ENCODE measurements at regions not wholly inside any gene's neighbourhood (a gene's known extent, or its start where the extent isn't known, plus 50 kb on each side); places are given as distances from the start of the nearest gene placed in this dataset.

GRCh38 chr20:24361541-24361940, 107.9 kb upstream of the SYNDIG1 start:
- in situ Hi-C loops (cut with MboI; ENCODE audit: low sequenced_read_pairs, unreplicated experiment): no loop called here
- TF ChIP-seq CTCF (IDR thresholded peaks at IDR 0.05; ENCODE audit: borderline replicate concordance, control extremely low read depth, extremely low read depth, insufficient read depth, missing control alignments): no peak
- DNase-seq (ENCODE audit: low spot score): no peak

- no peak for TF ChIP-seq CTCF (IDR thresholded peaks at IDR 0.05; ENCODE audit: borderline replicate concordance, control extremely low read depth, extremely low read depth, insufficient read depth, missing control alignments)
- in situ Hi-C loops (cut with MboI; ENCODE audit: low sequenced_read_pairs, unreplicated experiment): no loop called here
- DNase-seq (ENCODE audit: low spot score): no peak
Observed at GRCh38 chr20:24360531-24360930, 108.9 kb upstream of the SYNDIG1 start.

GRCh38 chr20:24359321-24360027, 110.0 kb upstream of the SYNDIG1 start:
- no peak for DNase-seq (ENCODE audit: low spot score)
- in situ Hi-C loops (cut with MboI; ENCODE audit: low sequenced_read_pairs, unreplicated experiment): no loop called here
- TF ChIP-seq CTCF (IDR thresholded peaks at IDR 0.05; ENCODE audit: borderline replicate concordance, control extremely low read depth, extremely low read depth, insufficient read depth, missing control alignments): no peak

- in situ Hi-C loops (cut with MboI; ENCODE audit: low sequenced_read_pairs, unreplicated experiment): no loop called here
- no peak for DNase-seq (ENCODE audit: low spot score)
- TF ChIP-seq CTCF (IDR thresholded peaks at IDR 0.05; ENCODE audit: borderline replicate concordance, control extremely low read depth, extremely low read depth, insufficient read depth, missing control alignments): no peak
Observed at GRCh38 chr20:24357931-24358330, 111.5 kb upstream of the SYNDIG1 start.

- in situ Hi-C loops (cut with MboI; ENCODE audit: low sequenced_read_pairs, unreplicated experiment): no loop called here
- no peak for TF ChIP-seq CTCF (IDR thresholded peaks at IDR 0.05; ENCODE audit: borderline replicate concordance, control extremely low read depth, extremely low read depth, insufficient read depth, missing control alignments)
Observed at GRCh38 chr20:24357177-24357576, 112.3 kb upstream of the SYNDIG1 start.

GRCh38 chr20:24353135-24353690, 116.2 kb upstream of the SYNDIG1 start:
- TF ChIP-seq CTCF (IDR thresholded peaks at IDR 0.05; ENCODE audit: borderline replicate concordance, control extremely low read depth, extremely low read depth, insufficient read depth, missing control alignments): no peak
- in situ Hi-C loops (cut with MboI; ENCODE audit: low sequenced_read_pairs, unreplicated experiment): no loop called here
- no peak for DNase-seq (ENCODE audit: low spot score)

More at GRCh38 chr20:24357177-24357576, 112.3 kb upstream of the SYNDIG1 start:
- no peak for DNase-seq (ENCODE audit: low spot score)

Measured in GM13976 (cell line).